Activated T-cell treated with anti-CD3 and anti-CD28 coated beads for 24 hours (primary cell): ENCODE measurements at regions not wholly inside any gene's neighbourhood (a gene's known extent, or its start where the extent isn't known, plus 50 kb on each side); places are given as distances from the start of the nearest gene placed in this dataset.

ENCODE experiments used
- DNase-seq: peaks from one replicate; pipeline ENCODE4 v3.0.0-alpha.2; 2020; ENCODE audit warnings: low read depth

DNA sequence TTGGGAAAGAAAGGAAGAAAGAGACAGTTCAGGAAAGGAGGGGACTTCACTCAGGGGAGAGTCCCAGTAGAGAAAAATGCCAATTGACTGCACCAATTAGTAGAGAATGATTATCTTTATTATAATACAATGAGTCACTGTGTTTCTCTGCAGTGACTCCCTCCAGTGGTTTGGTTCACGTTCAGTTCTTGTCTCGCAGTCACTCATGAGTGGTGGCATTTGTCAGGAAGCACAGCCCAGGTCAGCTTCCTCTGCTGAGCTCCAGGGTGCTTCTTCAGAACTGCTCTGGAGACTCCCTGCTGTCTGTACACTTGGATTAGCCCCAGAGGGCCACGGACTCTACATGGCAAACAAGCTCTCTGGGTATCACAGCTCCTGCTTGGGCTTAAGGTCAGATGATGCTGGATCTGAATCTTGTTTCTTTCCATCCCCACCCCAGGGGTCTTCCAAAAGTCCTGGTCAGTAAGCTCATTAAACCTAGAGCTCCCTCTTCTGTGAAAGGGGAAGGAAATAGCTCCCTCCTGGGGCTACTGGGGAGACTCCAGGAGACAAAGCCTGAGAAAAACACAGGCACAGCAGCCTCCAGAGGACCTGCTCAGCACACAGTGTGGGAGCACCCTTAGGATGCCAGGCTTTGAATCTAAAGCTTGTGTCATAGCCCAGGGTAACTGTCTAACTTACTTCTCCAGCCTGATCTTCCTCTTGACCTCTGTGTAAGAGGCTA lies 619.0 kb downstream of the AJAP1 start:
- no peak for DNase-seq

DNA sequence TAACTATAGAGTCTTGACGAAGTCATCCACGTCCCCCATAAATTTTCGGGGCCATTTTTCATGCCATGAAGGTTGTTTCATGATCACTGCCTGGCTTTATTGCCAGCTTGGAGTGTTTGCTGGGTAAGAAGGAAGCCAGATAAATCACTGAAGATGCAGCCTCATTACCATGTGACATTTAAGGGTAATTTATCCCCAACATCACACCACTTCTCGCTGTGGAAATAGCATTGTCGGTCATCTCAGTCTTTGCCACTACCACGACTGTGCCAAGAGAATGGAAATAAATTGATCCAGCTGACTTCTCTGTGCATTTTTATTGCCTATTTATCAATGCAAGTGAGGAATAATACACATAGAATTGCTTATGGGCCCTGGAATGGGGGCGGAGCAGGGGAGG lies 617.9 kb downstream of the AJAP1 start:
- no peak for DNase-seq

DNA sequence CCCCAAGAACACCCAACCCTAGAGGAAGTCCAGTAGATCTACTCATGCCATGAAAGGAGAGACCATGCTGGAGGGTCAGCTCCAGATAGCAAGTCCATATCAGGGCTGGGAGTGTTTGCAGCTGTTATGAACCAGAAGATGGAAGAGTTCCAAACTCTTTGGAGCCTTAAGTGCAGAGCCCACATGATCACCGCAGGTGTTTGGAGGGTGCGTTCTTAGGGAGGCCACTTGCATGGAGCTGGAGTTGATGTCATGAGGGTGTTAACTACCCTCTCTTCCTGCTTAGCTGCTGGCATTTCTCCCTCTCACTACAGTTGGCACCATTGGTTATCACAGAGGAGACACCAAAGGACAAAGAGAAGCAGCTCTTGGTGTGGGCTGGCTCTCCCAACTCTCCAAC lies 616.9 kb downstream of the AJAP1 start:
- no peak for DNase-seq

DNA sequence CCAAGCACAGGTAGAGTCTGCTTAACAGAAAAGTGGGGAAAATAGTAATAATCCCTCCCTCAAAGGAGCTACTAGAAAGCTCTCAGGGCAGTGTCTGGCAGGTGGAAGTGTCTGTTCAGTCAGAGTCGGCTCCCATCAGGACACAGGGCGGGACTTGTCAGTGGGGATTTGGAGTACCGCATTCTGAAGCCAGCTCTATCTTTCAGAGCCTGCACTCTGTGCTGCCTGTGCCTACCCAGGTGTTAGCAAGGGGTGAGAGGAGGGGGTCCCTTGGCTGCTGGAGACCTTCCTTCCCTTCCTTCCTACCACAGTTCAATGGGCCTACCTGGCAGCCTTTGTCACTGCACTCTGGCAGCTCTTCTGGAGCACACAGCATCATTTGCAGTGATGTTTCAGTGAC lies 615.5 kb downstream of the AJAP1 start:
- DNase-seq = no peak

DNA sequence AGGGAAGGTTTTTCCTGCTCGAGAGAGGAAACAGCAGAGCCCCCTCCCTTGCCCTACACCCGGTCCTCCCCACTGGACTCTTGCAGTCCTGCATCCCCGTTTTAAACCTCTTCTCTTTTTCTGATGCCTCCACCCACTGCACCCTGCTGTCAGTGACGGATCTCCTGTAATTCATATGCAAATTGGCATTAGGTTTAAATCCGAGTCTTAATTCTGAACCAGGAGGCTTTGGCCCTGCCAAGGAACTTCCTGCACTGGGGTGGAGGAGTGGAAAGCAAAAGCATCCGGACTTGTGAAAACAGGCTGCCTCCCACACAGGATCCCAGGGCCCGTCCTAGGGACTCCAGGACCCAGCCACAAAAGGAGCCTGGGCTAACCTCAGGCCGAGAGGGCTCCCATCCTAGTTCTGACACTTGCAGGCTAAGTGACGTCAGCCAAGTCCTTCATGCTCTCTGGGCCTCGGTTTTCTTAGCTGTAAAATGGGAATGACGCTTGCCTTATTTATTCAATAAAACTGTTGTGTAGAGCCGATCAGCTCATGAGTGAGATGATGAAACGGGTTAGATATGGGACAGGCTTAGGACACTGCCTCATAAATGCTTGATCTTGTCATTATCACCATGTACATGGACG lies 613.3 kb downstream of the AJAP1 start:
- no peak for DNase-seq

DNA sequence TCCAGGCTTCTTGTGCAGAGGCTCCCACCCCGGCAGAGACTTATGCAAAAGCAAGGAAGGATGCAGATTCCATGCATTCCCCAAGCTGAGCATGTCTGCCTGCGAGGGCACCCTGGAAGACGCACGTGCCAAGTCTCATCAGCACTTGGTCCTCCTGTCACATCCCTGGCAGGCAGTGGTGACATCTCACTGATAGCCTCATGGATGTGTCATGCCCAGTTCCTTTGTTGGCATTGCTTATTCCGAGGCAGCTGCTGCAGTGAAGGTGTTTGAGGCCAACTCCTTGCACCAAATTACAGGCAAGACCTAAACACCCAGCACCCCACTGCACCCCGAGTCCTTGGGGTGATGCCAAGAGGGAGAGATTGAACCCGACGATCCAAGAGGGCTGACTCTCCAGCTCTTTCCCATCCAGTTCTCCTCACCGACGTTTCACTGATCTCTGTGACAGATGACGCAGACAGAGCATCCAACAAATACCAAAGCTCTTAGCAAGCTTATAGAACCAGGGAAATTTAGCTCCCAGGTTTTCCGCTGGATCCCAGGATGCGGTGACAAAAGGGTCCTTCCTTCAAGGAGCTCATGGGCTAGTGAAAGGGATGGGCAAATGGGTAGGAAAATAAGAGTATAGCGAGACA lies 611.1 kb downstream of the AJAP1 start:
- DNase-seq = no peak

DNA sequence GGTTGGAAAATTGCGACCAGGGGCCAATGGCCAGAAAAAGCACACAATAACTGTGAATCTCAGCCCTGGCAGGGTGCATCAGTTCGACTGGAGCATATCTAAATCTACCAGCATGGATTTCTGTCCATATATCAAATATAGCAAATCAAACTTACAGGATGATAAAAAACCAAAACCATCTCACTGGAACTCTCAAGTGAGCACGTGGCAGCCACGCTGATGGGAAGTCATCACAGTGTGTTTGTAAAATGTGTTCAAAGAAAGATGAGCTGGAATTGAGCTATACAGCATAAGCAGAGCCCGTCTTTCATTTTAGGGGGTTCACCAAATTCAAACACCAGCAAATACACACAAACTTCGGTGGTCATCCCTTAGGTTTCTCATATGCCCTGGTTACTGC lies 610.1 kb downstream of the AJAP1 start:
- DNase-seq = no peak

DNA sequence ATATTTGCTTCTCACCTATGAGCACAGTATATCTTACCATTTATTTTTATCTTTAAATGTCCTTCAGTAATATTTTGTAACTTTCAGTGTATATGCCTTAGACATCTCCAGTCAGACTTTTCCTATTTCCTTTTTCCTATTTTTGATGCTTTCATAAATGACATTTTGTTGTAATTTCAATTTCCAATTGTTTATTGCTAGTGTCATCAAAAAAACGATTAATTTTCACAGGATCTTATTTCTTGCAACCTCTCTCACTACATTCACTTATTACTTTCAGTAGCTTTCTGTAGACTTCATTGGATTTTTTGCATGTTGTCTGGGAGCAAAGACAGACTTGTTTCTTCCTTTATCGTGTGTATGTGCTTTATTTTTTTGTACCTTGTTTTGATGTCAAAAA lies 602.4 kb downstream of the AJAP1 start:
- no peak for DNase-seq

DNA sequence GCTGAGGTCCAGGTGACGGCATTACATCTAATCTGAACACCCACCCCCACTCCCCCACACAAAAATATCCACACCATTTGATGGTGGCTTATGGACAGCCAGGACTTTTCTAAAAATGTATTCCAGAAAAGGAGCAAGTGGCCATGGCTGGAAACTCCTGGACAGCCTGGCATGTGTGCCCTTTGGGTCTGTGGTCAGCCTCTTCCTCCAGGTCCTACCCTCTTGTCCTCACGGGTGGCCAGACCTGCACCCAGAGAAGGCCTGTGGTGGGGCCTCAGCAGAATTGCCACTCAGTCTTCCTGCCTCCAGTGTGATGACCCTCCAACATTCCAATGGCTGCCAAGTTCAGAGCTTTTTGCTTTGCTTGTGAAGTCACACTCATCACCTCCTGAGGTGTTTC lies 600.6 kb downstream of the AJAP1 start:
- DNase-seq = no peak

DNA sequence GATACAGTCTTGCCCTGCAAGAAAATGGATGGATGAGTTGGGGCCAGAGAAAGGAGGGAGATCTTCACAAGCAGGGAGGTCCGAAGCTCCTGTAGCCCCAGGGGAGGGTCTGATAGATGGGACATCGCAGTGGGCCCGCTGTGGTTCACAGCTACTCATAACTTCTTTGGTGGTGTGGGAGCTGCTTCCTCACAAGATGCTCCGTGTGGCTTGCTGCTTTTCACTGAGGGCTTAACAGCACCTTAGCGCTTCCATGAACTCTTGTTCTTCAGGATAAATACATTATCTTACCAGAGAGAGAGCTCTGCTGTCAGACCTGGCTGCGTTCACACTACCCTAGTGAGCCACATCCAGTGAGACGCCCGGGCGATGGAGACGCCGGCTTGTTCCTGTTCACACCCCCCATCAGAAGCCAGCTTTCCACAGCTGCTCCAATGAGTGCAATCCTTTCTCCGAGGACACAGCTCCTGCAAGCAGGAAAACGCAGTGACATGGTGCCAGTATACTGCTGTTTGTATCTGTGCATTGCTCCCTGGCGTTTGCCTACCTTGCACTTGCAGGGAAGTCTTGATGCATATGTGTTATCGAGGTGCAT lies 599.8 kb downstream of the AJAP1 start:
- no peak for DNase-seq

DNA sequence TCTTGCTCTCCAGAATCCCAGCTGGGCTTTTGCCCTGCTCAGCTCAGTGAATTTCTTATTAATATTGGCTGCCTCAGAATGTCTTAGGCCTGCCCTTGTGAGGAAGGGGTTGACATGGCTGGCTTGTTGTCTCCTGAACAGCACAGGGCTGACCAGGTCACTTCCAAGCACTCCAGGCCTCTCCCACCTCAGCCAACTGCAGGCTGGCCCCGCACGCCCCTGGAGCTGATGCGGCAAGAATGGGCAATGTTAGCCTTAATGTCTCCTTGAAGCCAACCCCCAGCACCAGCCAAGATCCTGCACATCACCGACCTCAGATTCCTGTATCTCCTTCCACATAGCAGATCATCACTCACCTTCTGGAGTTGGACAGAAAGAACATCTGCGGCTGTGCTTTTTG lies 598.6 kb downstream of the AJAP1 start:
- no peak for DNase-seq

DNA sequence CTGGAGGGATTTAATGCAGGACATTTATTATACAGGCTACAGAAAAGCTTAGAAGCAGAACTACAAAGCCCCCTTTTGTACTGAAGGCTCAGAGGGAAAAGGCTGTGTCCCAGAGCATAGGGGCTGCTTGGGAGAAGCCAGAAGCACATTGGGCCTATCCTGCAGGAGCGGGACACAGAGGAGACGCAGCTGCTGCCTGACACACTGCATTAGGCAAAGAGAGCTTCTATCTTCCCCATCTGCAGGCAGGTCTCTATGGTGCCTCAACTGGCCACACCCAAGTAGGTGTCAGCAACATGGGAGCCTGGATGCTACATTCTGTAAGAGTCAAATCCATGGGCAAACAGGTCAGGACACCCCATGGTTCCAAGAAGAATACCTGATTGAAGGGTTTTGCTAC lies 595.9 kb downstream of the AJAP1 start:
- no peak for DNase-seq

DNA sequence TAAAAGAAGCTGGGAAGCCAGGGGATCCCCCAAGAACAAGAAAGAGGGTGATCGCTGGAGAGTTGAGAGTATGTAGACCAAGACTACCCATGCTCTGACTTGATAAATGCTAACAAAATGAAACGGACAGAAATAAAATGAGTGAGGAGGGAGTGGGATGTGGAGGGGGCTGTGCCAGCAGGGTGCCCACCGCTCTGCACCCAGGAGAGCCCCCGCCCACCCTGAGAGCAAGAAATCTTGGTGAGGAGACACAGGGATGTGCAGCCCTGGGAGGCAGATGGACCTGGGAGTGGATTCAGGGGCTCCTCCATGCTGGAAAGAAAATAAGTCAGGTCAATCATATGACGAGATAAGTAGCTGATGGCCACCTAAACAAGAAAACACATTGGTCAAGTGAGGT lies 590.9 kb downstream of the AJAP1 start:
- no peak for DNase-seq

DNA sequence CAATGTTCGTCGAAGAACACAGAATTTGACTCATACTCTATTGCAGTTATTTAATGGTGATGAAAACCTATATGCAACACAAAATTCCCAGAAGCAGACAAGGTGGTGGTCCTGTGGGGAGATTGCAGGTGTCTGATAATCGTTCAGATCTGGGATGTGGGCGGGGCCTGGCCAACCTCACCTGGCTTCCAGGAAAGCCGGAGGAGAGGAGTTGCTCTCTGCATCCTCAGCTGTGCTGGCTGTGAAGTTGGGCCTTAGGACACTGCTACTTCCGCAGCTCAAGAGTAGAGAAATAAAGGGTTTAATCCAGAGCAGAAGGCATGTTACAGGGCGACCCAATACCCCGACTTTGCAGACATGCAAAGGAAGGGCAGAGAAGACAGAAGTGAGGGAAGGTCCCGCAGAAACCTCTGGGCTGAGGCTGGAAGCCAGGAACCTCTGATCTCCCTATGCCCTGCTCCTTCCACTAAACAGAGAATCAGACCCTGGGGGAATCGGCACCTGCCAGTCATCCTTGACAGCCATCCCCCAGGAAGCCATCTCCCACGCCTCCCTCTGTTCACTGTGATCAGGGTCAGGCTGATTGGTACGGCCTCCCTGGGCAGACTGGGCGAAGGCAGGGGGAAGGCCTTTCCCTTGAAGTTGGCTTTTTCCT lies 590.3 kb downstream of the AJAP1 start:
- no peak for DNase-seq

DNA sequence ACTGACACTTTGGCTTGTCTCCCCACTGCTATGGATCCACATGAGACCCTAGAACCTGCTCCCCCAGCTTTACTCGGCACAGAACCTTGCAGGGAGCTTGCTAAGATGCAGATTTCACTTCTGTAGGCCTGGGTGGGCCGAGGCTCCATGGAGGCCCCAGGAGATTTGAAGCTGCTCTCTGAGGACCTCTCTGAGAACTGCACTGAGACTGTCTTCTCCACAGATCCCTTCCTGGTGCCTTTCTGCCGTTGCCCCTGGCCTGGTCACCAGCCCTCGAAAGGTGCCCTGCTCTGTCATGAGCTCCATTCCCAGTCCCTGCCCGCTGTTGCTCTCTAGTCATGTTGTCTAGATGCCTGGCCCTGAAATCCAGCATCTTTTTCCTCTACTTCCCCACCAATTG lies 588.4 kb downstream of the AJAP1 start:
- DNase-seq = no peak

DNA sequence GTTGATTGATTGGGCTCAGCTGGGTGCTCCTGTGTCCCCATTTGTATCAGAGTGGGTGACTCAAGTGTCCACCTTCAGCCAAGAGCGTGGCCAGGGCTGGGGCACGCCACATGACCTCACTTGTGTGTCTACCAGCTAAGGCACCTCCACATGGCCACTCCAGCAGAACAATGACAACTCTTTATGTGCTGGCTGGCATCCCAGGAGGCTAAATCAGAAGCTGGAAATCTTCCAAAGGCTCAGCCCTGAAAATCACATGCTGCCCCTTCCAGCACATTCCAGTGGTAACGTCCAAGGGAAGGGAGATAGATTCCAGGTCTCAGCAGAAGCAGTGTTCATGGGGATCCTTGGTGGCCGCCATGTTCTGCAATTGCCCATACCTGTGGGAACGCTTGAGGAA lies 585.5 kb downstream of the AJAP1 start:
- no peak for DNase-seq

DNA sequence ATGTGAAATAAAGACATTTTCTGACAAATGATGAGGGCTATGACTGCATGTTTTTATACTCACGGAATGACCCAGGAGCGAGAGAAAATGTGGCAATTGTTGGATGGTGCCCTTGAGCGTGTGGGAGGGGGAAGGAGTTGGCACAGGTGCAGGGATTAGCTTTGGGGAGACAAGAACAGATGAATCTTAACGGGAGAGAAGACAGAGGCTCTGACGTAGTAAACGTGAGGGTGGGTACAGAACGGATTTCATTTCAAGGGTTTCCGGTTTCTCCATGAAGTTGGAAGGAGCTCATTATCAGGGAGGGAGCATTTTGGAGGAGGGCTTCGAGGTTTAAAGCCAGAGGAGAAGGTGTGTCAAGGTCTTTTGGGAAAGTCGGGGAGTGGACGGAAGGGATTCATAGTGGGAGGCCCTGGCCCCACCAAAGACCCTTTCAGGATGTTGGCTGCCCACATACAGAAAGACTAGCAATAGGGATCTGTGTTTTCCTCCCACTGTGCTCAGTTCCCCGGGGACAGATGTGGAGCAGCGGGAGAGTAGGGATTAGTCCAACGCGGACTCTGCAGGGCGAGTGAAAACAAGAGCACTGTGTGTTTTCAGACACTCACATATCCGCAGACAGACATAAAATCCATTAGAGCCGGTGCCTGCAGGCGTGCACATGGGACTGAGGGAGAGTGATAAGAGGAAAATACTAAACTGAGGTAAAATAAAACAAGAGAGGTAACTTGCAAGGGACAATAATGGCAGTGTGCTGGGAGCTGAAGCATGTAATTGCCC lies 584.1 kb downstream of the AJAP1 start:
- DNase-seq = no peak

DNA sequence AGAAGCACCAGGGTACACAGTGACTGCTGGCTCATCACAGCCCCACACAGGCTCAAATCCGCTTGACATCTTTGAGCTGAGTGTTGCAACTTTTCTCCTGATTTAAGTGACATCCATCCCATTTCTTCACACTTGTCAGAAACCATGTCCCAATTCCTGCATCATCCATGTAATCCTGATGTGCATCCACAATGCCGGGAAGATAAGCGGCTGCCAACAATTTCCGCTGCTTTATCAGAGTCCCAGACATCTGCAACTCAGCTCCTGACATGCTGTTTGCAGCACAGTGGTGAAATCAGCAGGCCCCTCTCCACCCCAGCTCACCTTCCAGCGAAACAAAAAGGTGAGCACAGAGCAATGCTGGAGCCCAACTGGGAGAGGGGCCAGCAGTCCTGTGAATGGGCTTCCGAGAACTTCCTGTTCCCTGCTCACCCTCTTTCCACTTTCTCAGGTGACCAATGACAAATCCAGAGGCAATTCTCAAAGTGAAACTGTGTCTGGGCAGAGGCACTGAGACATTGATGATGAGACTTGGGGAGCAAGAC lies 581.0 kb downstream of the AJAP1 start:
- DNase-seq = no peak

DNA sequence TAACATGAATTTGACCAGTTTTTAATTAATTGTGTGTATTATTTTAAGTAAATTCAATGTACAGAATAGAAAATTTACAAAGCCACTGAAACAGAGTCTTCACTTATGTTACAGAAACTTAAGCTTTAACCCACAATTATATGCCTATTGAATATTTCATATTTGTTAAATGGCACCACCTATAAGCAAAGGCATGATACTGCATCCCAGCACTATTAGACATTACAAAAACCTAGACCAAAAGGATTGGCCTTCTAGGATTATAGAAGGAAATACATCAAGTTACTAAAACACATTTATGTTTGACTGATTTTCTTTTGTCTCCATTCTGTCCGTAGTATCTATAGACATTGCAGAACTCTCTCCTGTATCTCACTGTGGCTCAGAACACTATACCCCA lies 578.1 kb downstream of the AJAP1 start:
- no peak for DNase-seq

DNA sequence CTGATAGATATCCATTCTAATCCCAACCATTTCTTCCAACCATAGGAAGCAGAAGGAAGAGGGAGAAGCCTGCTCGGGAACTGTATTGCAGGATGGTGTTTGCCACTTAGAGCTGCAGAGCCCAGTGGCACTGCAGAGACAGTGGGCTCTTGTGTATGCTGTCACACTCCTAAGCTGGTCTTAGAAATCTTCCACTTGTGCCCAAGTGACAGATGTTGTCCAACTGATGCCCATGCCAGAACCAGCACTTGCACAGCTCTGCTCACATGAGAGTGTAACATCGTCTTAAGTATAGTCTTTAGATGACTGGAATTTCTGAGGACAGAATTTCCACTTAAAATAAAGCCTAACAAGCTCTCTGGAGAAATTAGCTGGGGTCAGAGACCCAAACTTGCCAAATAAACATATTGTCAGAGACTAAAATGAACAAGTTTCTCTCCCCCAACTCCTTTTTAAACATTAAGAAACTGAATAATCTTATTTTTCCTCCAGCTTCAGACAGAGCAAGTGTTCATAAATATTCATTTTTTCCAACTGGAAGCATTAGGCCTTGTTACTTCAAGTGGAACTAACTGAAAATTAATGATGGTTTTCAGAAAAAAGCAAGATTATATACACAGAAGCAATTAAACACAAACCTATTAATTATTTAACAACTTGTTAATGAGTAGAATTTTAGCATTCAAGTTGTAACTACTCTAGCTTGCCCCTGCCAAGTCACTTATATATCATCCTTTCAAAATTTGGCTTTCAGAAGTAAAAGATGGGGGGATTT lies 577.3 kb downstream of the AJAP1 start:
- no peak for DNase-seq

DNA sequence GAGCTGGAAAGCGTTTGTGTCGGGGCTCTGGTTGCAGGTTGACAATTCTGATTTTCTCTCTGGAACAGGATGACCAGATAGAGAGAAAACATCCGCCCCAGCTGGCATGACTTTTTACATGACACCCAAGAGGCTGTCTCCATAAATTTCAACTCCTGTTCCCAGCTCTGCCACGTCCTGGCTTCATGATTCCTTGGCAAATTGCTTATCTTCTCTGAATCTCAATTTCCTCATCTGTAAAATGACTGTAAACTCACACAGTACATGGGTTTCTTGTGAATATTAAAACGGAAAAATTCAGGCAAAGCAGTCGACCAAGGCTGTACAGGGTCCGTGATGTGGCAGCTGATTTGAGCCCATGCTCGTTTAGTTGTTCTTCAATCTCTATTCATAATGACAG lies 572.7 kb downstream of the AJAP1 start:
- DNase-seq = no peak
